CD4-positive, alpha-beta T cell (primary cell): ENCODE measurements at regions not wholly inside any gene's neighbourhood (a gene's known extent, or its start where the extent isn't known, plus 50 kb on each side); places are given as distances from the start of the nearest gene placed in this dataset.
"Not testable (repeated sequence)": the region's sequence is repeated elsewhere in the genome, so short reads cannot be mapped to it uniquely, and the experiment has no call there.

Experiments used
- ATAC-seq: fragments of 200-7000 bp; cut with Tn5 transposase; one replicate; pipeline ENCODE4 v1.10.0; 2022; ENCODE audit warnings: mild to moderate bottlenecking; ENCODE audit not compliant: poor library complexity
- CTCF ChIA-PET: fragments of 350-600 bp; sonication (Branson Sonifier 250); formaldehyde crosslinking; loops from one replicate; lab custom pipeline; 2021; ENCODE audit warnings: antibody characterized with exemption, inconsistent platforms; lab: Charles Lee
- POLR2A ChIA-PET: fragments of 350-600 bp; sonication (Branson Sonifier 250); formaldehyde crosslinking; loops from one replicate; lab custom pipeline; 2021; ENCODE audit warnings: antibody characterized with exemption, inconsistent platforms; lab: Charles Lee
- DNase-seq, 14 experiments: peaks; one replicate each; pipeline ENCODE4 v3.0.0-alpha.2; 2013 to 2020; ENCODE audit warnings: mixed read lengths in 2 of 14
- H3K27ac ChIP-seq, 2 donors: one replicate each; pipeline versions ENCODE4 v1.5.1 to v1.7.0; 2013; ENCODE audit warnings: low read length in 2 of 2, low read depth in 1 of 2, mild to moderate bottlenecking in 1 of 2
- H3K27me3 ChIP-seq, 2 experiments: 1 replicate in 1 of 2; 2 replicates in 1 of 2; pipeline versions ENCODE4 v1.6.1 to v1.7.0; 2013; ENCODE audit warnings: low read length in 2 of 2, control low read depth in 1 of 2, mild to moderate bottlenecking in 1 of 2, moderate library complexity in 1 of 2; ENCODE audit not compliant: insufficient read depth in 2 of 2, control insufficient read depth in 1 of 2
- H3K36me3 ChIP-seq: one replicate; pipeline ENCODE4 v1.6.1; 2013; ENCODE audit warnings: low read length, control low read depth; ENCODE audit not compliant: insufficient read depth
- H3K4me1 ChIP-seq: one replicate; pipeline ENCODE4 v1.6.1; 2013; ENCODE audit warnings: low read length, control low read depth; ENCODE audit not compliant: insufficient read depth
- H3K4me3 ChIP-seq: one replicate; pipeline ENCODE4 v1.5.1; 2013; ENCODE audit warnings: mild to moderate bottlenecking, low read length, moderate library complexity
- H3K9me3 ChIP-seq, 2 experiments: 1 replicate in 1 of 2; 2 replicates in 1 of 2; pipeline versions ENCODE4 v1.6.1 to v1.7.0; 2013; ENCODE audit warnings: low read length in 2 of 2, mild to moderate bottlenecking in 2 of 2, control low read depth in 1 of 2, moderate library complexity in 1 of 2; ENCODE audit not compliant: control insufficient read depth in 1 of 2, insufficient read depth in 1 of 2
- H3K27ac Mint-ChIP-seq: one replicate; pipeline ENCODE4 v1.8.0; 2020; ENCODE audit warnings: mixed read lengths
- H3K27me3 Mint-ChIP-seq: one replicate; pipeline ENCODE4 v1.8.0; 2021; ENCODE audit warnings: mixed read lengths
- H3K36me3 Mint-ChIP-seq: one replicate; pipeline ENCODE4 v1.8.0; 2021; ENCODE audit warnings: low read depth, mixed read lengths
- H3K4me1 Mint-ChIP-seq: one replicate; pipeline ENCODE4 v1.8.0; 2021; ENCODE audit warnings: low read depth, mixed read lengths
- H3K4me3 Mint-ChIP-seq: one replicate; pipeline ENCODE4 v1.8.0; 2020; ENCODE audit warnings: mild to moderate bottlenecking, mixed read lengths
- H3K9me3 Mint-ChIP-seq: one replicate; pipeline ENCODE4 v1.8.0; 2020; ENCODE audit warnings: mixed read lengths
- CTCF ChIP-seq: fragments of 200-600 bp; IDR thresholded peaks from one replicate; pipeline ENCODE4 v1.8.0; 2022; ENCODE audit warnings: antibody characterized with exemption, mild to moderate bottlenecking
- intact Hi-C, 2 experiments: fragments of 100-400 bp; cut with DNase I in 1 of 2; cut with micrococcal nuclease in 1 of 2; formaldehyde crosslinking; loops; one replicate each; pipeline versions ENCODE4 v1.15.1 to v1.9.0; 2023 to 2025; cut with DNase I, micrococcal nuclease

DNA sequence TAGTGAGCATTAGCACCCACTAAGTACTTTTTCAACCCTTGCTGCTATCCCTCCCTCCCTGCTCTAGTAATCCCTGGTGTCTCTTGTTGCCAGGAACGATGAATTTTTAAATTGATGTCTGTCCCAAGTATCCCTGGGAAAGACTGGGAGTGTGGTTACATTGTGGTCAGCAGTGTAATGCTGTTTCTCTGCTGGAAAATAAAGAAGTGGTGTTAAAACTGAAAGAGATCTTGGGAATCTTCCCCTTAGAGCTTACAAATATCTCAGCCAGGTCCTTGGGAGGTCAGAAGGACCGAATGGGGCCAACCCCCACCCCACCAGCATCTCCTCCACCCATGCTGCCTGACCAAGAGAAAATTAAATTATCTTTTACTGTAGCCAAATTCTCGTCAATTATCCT lies 174.5 kb upstream of the MXRA5 start:
- Histone ChIP-seq H3K4me3 (no peak overlapping the region), H3K27me3 (no peaks in the 10 kb centered on the region), H3K27ac (no peak overlapping the region), H3K9me3 (no peaks in the 10 kb centered on the region), H3K36me3 (no peaks in the 10 kb centered on the region), H3K4me1 (no peaks in the 10 kb centered on the region)
- Mint-ChIP-seq H3K9me3 (no peaks in the 10 kb centered on the region), H3K27ac (no peak overlapping the region), H3K36me3 (no peaks in the 10 kb centered on the region), H3K4me3 (no peak overlapping the region), H3K4me1 (no peaks in the 10 kb centered on the region), H3K27me3 (no peaks in the 10 kb centered on the region)
- DNase-seq, result no peak
- no peak for TF ChIP-seq CTCF
- ChIA-PET CTCF (no interaction called here), POLR2A (no interaction called here)
- intact Hi-C loops, result no loop called here
- no peak for ATAC-seq

GRCh38 chrX:3520458-3520857 lies 174.0 kb upstream of the MXRA5 start:
- no peaks in the 10 kb centered on the region for H3K27me3 Mint-ChIP-seq
- intact Hi-C loops, result no loop called here
- ChIA-PET POLR2A (no interaction called here), CTCF (no interaction called here)
- no peaks in the 10 kb centered on the region for H3K9me3 Mint-ChIP-seq
- no peak overlapping the region for H3K27ac ChIP-seq
- no peak for TF ChIP-seq CTCF
- H3K36me3 Mint-ChIP-seq, result no peaks in the 10 kb centered on the region
- no peaks in the 10 kb centered on the region for H3K4me1 Mint-ChIP-seq
- no peaks in the 10 kb centered on the region for H3K9me3 ChIP-seq
- DNase-seq (no peak), ATAC-seq (no peak)
- no peaks in the 10 kb centered on the region for H3K4me1 ChIP-seq
- no peak overlapping the region for H3K4me3 ChIP-seq
- no peaks in the 10 kb centered on the region for H3K36me3 ChIP-seq
- H3K4me3 Mint-ChIP-seq, result no peak overlapping the region
- no peak overlapping the region for H3K27ac Mint-ChIP-seq
- H3K27me3 ChIP-seq, result no peaks in the 10 kb centered on the region

DNA sequence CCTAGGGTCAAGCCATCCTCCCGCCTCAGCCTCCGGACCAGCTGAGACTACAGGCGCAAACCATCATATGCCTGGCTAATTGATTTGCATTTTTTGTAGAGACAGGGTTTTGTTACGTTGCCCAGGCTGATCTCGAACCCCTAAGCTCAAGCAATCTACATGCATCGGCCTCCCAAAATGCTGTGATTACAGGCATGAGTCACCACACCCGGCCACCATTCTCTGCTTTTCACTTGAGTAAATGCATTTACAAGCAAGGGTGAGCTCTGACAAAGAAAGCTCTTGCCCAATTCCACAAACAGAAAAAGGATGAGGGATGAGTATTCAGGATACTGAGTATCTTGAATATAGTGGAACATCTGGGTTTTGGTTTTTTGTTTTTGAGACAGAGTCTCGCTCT lies 172.9 kb upstream of the MXRA5 start:
- H3K27ac ChIP-seq, ATAC-seq, intact Hi-C loops, CTCF ChIA-PET, H3K4me3 Mint-ChIP-seq, H3K27me3 Mint-ChIP-seq, H3K4me1 Mint-ChIP-seq, H3K4me3 ChIP-seq, POLR2A ChIA-PET, H3K4me1 ChIP-seq, H3K36me3 Mint-ChIP-seq, DNase-seq, H3K36me3 ChIP-seq, H3K27ac Mint-ChIP-seq, H3K27me3 ChIP-seq, H3K9me3 ChIP-seq, H3K9me3 Mint-ChIP-seq: not testable (repeated sequence)

DNA sequence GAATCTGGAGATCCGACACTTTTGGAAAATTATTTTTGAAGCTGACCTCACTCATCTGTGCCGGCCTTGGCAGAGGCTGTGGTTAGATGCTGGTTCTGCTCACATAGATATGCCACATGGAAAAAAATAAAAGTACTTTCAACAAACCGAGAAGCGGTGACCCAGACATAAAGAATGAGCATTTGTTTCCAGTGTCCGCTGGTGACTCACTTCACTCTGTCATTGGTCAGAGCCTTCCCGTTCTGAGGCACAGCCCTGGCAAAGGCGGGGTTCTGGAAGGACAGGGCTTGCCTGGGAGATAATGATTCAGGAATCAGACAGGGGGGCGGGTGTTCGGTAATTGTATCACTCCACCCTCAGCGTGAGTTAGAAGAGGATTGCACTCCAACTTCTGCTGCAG lies 172.4 kb upstream of the MXRA5 start:
- intact Hi-C loops, result no loop called here
- TF ChIP-seq CTCF, result no peak
- CTCF ChIA-PET, result no interaction called here
- DNase-seq, result no peak
- H3K27ac ChIP-seq, result no peak overlapping the region
- no peaks in the 10 kb centered on the region for H3K36me3 Mint-ChIP-seq
- H3K36me3 ChIP-seq, result no peaks in the 10 kb centered on the region
- no peaks in the 10 kb centered on the region for H3K4me1 ChIP-seq
- H3K4me3 Mint-ChIP-seq, result no peak overlapping the region
- no peaks in the 10 kb centered on the region for H3K9me3 ChIP-seq
- H3K27ac Mint-ChIP-seq, result no peak overlapping the region
- no peak overlapping the region for H3K4me3 ChIP-seq
- no peaks in the 10 kb centered on the region for H3K27me3 ChIP-seq
- H3K27me3 Mint-ChIP-seq, result no peaks in the 10 kb centered on the region
- no peak for ATAC-seq
- no peaks in the 10 kb centered on the region for H3K4me1 Mint-ChIP-seq
- H3K9me3 Mint-ChIP-seq, result no peaks in the 10 kb centered on the region
- POLR2A ChIA-PET, result no interaction called here
